OCI-LY1 (cell line): ENCODE measurements at regions not wholly inside any gene's neighbourhood (a gene's known extent, or its start where the extent isn't known, plus 50 kb on each side); places are given as distances from the start of the nearest gene placed in this dataset.

Experiments used
- H2AFZ ChIP-seq: fragments of 200-600 bp; sonication (generic), shearing (Covaris generic); 2 replicates; pipeline ENCODE4 v1.6.0; 2014; ENCODE audit warnings: antibody characterized with exemption, mild to moderate bottlenecking, low read length
- H3F3A ChIP-seq: fragments of 200-600 bp; sonication (generic), shearing (Covaris generic); 2 replicates; pipeline ENCODE4 v1.6.0; 2014; ENCODE audit warnings: mild to moderate bottlenecking, antibody characterized with exemption, low read length, moderate library complexity; ENCODE audit not compliant: insufficient read depth
- H3K27ac ChIP-seq: fragments of 200-600 bp; sonication (generic); 2 replicates; pipeline ENCODE4 v1.5.1; 2014; ENCODE audit warnings: low read length, mixed run types, mild to moderate bottlenecking, low read depth; ENCODE audit not compliant: poor library complexity, severe bottlenecking
- H3K27me3 ChIP-seq: fragments of 200-600 bp; sonication (generic); 2 replicates; pipeline ENCODE4 v1.6.0; 2014; ENCODE audit warnings: antibody characterized with exemption, mild to moderate bottlenecking, low read length, moderate library complexity; ENCODE audit not compliant: insufficient read depth
- H3K36me3 ChIP-seq: fragments of 200-600 bp; sonication (generic); 2 replicates; pipeline ENCODE4 v1.6.1; 2014; ENCODE audit warnings: mild to moderate bottlenecking, antibody characterized with exemption, low read length, moderate library complexity, mixed read lengths; ENCODE audit not compliant: insufficient read depth
- H3K4me1 ChIP-seq: fragments of 200-600 bp; sonication (generic); 2 replicates; pipeline ENCODE4 v1.5.1; 2014; ENCODE audit warnings: mild to moderate bottlenecking, low read length, moderate library complexity; ENCODE audit not compliant: insufficient read depth, severe bottlenecking
- H3K4me2 ChIP-seq: fragments of 200-600 bp; sonication (generic), shearing (Covaris generic); 2 replicates; pipeline ENCODE4 v1.6.1; 2014; ENCODE audit warnings: low read length
- H3K4me3 ChIP-seq: fragments of 200-600 bp; sonication (generic); 2 replicates; pipeline ENCODE4 v1.5.1; 2014; ENCODE audit warnings: low read length, low read depth, mild to moderate bottlenecking, mixed read lengths; ENCODE audit not compliant: poor library complexity, severe bottlenecking
- H3K79me2 ChIP-seq: fragments of 200-600 bp; shearing (Covaris generic); 2 replicates; pipeline ENCODE4 v1.6.1; 2016; ENCODE audit warnings: mixed run types, low read length, mixed read lengths; ENCODE audit not compliant: insufficient read depth
- H3K9ac ChIP-seq: fragments of 200-600 bp; sonication (generic), shearing (Covaris generic); 2 replicates; pipeline ENCODE4 v1.6.1; 2014; ENCODE audit warnings: mild to moderate bottlenecking, low read length, mixed read lengths
- H3K9me2 ChIP-seq: fragments of 200-600 bp; sonication (generic), shearing (Covaris generic); 2 replicates; pipeline ENCODE4 v1.6.1; 2014; ENCODE audit warnings: low read depth, mild to moderate bottlenecking, low read length, mixed read lengths
- H3K9me3 ChIP-seq: fragments of 200-600 bp; shearing (Covaris generic); 2 replicates; pipeline ENCODE4 v1.6.1; 2014; ENCODE audit warnings: low read length, mixed read lengths
- H4K20me1 ChIP-seq: fragments of 200-600 bp; sonication (generic), shearing (Covaris generic); 2 replicates; pipeline ENCODE4 v1.6.0; 2016; ENCODE audit warnings: mild to moderate bottlenecking, low read length; ENCODE audit not compliant: insufficient read depth
- CTCF ChIP-seq: fragments of 200-600 bp; sonication (generic), shearing (Covaris generic); IDR thresholded peaks from 2 replicates; pipeline ENCODE4 v1.5.1; 2017; ENCODE audit warnings: mild to moderate bottlenecking, antibody characterized with exemption, low read length, moderate library complexity, mixed read lengths
- EZH2 ChIP-seq: fragments of 200-600 bp; sonication (generic), shearing (Covaris generic); IDR thresholded peaks from 2 replicates; pipeline ENCODE4 v1.8.0; 2017; ENCODE audit warnings: borderline replicate concordance, mixed run types, mild to moderate bottlenecking, antibody characterized with exemption, low read length, moderate library complexity, mixed read lengths

GRCh38 chr12:41700940-41701339, 443.7 kb downstream of the GXYLT1 start:
- H3K27ac ChIP-seq = no peak overlapping the region
- no peaks in the 10 kb centered on the region for H3K9me2 ChIP-seq

GRCh38 chr12:41699658-41700057, 445.0 kb downstream of the GXYLT1 start:
- H3K27me3 ChIP-seq = no peaks in the 10 kb centered on the region
- no peaks in the 10 kb centered on the region for H3K79me2 ChIP-seq
- no peak overlapping the region for H3K27ac ChIP-seq
- no peaks in the 10 kb centered on the region for H3K36me3 ChIP-seq
- H3K4me2 ChIP-seq = no peak overlapping the region
- TF ChIP-seq EZH2 = no peak
- TF ChIP-seq CTCF = no peak
- no peak overlapping the region for H2AFZ ChIP-seq
- peaks cover 28% of the 10 kb centered on the region for H3K4me1 ChIP-seq
- no peaks in the 10 kb centered on the region for H3F3A ChIP-seq
- H3K9ac ChIP-seq = no peak overlapping the region
- no peaks in the 10 kb centered on the region for H3K9me2 ChIP-seq
- H3K9me3 ChIP-seq = no peaks in the 10 kb centered on the region
- H4K20me1 ChIP-seq = no peaks in the 10 kb centered on the region
- H3K4me3 ChIP-seq = no peak overlapping the region

More at GRCh38 chr12:41700940-41701339, 443.7 kb downstream of the GXYLT1 start:
- Histone ChIP-seq H3K36me3 (no peaks in the 10 kb centered on the region), H3K9ac (no peak overlapping the region), H3K4me1 (peaks cover 28% of the 10 kb centered on the region), H3K4me2 (no peak overlapping the region), H3K79me2 (no peaks in the 10 kb centered on the region), H4K20me1 (no peaks in the 10 kb centered on the region), H3F3A (no peaks in the 10 kb centered on the region), H3K4me3 (no peak overlapping the region), H2AFZ (no peak overlapping the region), H3K9me3 (no peaks in the 10 kb centered on the region), H3K27me3 (no peaks in the 10 kb centered on the region)
- no peak for TF ChIP-seq CTCF

- H3K4me3 ChIP-seq = no peak overlapping the region
- H3K27me3 ChIP-seq = no peaks in the 10 kb centered on the region
- H3K9me2 ChIP-seq = no peaks in the 10 kb centered on the region
- H4K20me1 ChIP-seq = no peaks in the 10 kb centered on the region
- TF ChIP-seq CTCF (no peak), EZH2 (no peak)
- H3K9ac ChIP-seq = no peak overlapping the region
- H3K9me3 ChIP-seq = no peaks in the 10 kb centered on the region
- no peaks in the 10 kb centered on the region for H3K79me2 ChIP-seq
- H3K4me2 ChIP-seq = no peak overlapping the region
- no peak overlapping the region for H3K27ac ChIP-seq
- H3K4me1 ChIP-seq = peaks cover 14% of the 10 kb centered on the region
- no peak overlapping the region for H2AFZ ChIP-seq
- no peaks in the 10 kb centered on the region for H3F3A ChIP-seq
- H3K36me3 ChIP-seq = no peaks in the 10 kb centered on the region
These were observed 447.5 kb downstream of the GXYLT1 start for GRCh38 chr12:41697161-41697560.
